ENCODE measurements at regions not wholly inside any gene's neighbourhood (a gene's known extent, or its start where the extent isn't known, plus 50 kb on each side); places are given as distances from the start of the nearest gene placed in this dataset.

DNA sequence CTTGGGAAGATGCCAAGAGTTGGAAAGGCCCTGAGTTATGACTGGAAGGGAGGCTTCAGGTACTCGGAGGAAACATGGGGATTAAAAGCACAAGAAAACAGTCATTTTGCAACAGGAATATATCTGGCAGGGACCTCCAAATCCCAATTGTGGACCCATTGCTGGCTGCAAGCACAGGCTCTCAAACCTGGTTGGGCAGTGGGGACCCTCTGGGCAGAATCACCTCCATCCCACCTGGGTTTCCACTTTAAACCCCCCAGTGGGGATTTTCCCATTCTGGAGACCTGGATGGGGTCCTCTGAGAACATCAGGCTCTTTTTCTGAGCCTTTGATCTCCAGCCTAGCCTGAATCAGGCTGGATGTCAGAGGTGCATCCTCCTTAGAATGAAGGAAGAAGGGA is 177.8 kb downstream of the ASMT start:
- Histone ChIP-seq H3K9ac (replicated peaks in 1 of 4; ENCODE audit: extremely low read depth in 1 of 4, low read depth in 3 of 4, low read length in 3 of 4) (no peak overlapping the region), H3K23ac (ENCODE audit: insufficient read length) (no peak overlapping the region), H2BK12ac (ENCODE audit: low read depth, low read length) (no peak overlapping the region), H4K8ac (ENCODE audit: extremely low read depth, insufficient read depth, low read length) (no peak overlapping the region), H3K79me2 (ENCODE audit: control insufficient read depth in 1 of 2, insufficient read depth in 2 of 2, low read length in 2 of 2) (no peaks in the 10 kb centered on the region), H3K4ac (replicated peaks; ENCODE audit: insufficient read length, low read depth, low read length) (no peak overlapping the region), H3K4me2 (ENCODE audit: insufficient read depth in 1 of 2, low read depth in 2 of 2, low read length in 2 of 2) (no peak overlapping the region), H3K14ac (ENCODE audit: insufficient read length) (no peak overlapping the region), H4K5ac (ENCODE audit: insufficient read length, low read depth, low read length) (no peak overlapping the region), H3K23me2 (ENCODE audit: low read depth, low read length) (no peaks in the 10 kb centered on the region), H2BK5ac (ENCODE audit: low read depth, low read length) (no peak overlapping the region), H3K56ac (replicated peaks; ENCODE audit: insufficient read length, low read depth, low read length) (no peak overlapping the region), H3K27me3 (replicated peaks in 1 of 4; ENCODE audit: control insufficient read depth in 3 of 4, extremely low read depth in 1 of 4, insufficient read depth in 3 of 4, low read length in 3 of 4) (no peaks in the 10 kb centered on the region), H3K9me3 (ENCODE audit: insufficient read depth in 2 of 2, low read depth in 1 of 2, low read length in 1 of 2) (no peaks in the 10 kb centered on the region; a peak in 2 of 4 replicates), H3K36me3 (ENCODE audit: control insufficient read depth in 2 of 4, insufficient read depth in 4 of 4, low read length in 3 of 4) (no peaks in the 10 kb centered on the region), H2AK5ac (ENCODE audit: low read depth, low read length) (no peak overlapping the region), H4K91ac (replicated peaks; ENCODE audit: insufficient read length, low read length) (no peak overlapping the region), H2BK120ac (replicated peaks; ENCODE audit: low read depth, low read length) (no peak overlapping the region), H3K4me1 (replicated peaks in 1 of 4; ENCODE audit: control insufficient read depth in 3 of 4, insufficient read depth in 4 of 4, low read length in 3 of 4) (no peaks in the 10 kb centered on the region), H2BK15ac (ENCODE audit: low read length) (no peak overlapping the region), H3K27ac (ENCODE audit: low read depth, low read length) (no peak overlapping the region), H2AFZ (ENCODE audit: low read length) (no peak overlapping the region), H3K4me3 (ENCODE audit: extremely low read depth in 1 of 4, insufficient read depth in 2 of 4, low read depth in 3 of 4, low read length in 4 of 4) (no peak overlapping the region), H4K20me1 (replicated peaks in 1 of 2; ENCODE audit: control insufficient read depth in 1 of 2, insufficient read depth in 2 of 2, low read length in 2 of 2) (no peaks in the 10 kb centered on the region), H3K79me1 (ENCODE audit: low read depth, low read length) (no peaks in the 10 kb centered on the region), H3K18ac (ENCODE audit: extremely low read depth, low read length) (no peak overlapping the region), H2BK20ac (ENCODE audit: low read length) (no peak overlapping the region)
- DNase-seq (ENCODE audit: low read depth in 1 of 2, low spot score in 2 of 2) (no peak), FAIRE-seq (no peak)
- WGBS, 2 experiments (ENCODE audit: extremely low coverage in 1 of 2, insufficient coverage in 1 of 2, insufficient read length in 1 of 2, insufficient replicate concordance in 2 of 2, low coverage in 1 of 2, low lambda C conversion rate in 2 of 2, missing lambda C conversion rate in 1 of 2) = 81% methylated on average over 1 of the region's 1 CpG; no CpG with 5 or more reads in 1 of the 2 experiments
- CTCF ChIA-PET (ENCODE audit: partially characterized antibody) = no interaction called here
- TF ChIP-seq CHD1 (IDR thresholded peaks at IDR 0.05; ENCODE audit: low read depth, low read length) (no peak), EP300 (IDR thresholded peaks at IDR 0.05; ENCODE audit: borderline replicate concordance in 1 of 2, low read depth in 2 of 2, low read length in 2 of 2) (no peak), NRF1 (IDR thresholded peaks at IDR 0.05; ENCODE audit: low read depth, low read length) (no peak), KDM5A (IDR thresholded peaks at IDR 0.05; ENCODE audit: low read length) (no peak), SIRT6 (IDR thresholded peaks at IDR 0.05; ENCODE audit: low read length) (no peak), JUND (IDR thresholded peaks at IDR 0.05; ENCODE audit: low read length) (no peak), TAF1 (IDR thresholded peaks at IDR 0.05; ENCODE audit: low read depth, low read length) (no peak), SUZ12 (IDR thresholded peaks at IDR 0.05; ENCODE audit: low read length) (no peak), CEBPB (IDR thresholded peaks at IDR 0.05; ENCODE audit: low read depth, low read length) (no peak), RBBP5 (IDR thresholded peaks at IDR 0.05; ENCODE audit: borderline replicate concordance, low read depth, low read length) (no peak)
- TF ChIP-seq, protein P1, sequence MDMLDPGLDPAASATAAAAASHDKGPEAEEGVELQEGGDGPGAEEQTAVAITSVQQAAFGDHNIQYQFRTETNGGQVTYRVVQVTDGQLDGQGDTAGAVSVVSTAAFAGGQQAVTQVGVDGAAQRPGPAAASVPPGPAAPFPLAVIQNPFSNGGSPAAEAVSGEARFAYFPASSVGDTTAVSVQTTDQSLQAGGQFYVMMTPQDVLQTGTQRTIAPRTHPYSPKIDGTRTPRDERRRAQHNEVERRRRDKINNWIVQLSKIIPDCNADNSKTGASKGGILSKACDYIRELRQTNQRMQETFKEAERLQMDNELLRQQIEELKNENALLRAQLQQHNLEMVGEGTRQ (IDR thresholded peaks at IDR 0.05; ENCODE audit: low read length) = no peak
- POLR2A ChIA-PET (ENCODE audit: partially characterized antibody) = no interaction called here

Data from H1 (cell line).